ENCODE measurements at regions not wholly inside any gene's neighbourhood (a gene's known extent, or its start where the extent isn't known, plus 50 kb on each side); places are given as distances from the start of the nearest gene placed in this dataset.
"Not testable (repeated sequence)": the region's sequence is repeated elsewhere in the genome, so short reads cannot be mapped to it uniquely, and the experiment has no call there.

DNA sequence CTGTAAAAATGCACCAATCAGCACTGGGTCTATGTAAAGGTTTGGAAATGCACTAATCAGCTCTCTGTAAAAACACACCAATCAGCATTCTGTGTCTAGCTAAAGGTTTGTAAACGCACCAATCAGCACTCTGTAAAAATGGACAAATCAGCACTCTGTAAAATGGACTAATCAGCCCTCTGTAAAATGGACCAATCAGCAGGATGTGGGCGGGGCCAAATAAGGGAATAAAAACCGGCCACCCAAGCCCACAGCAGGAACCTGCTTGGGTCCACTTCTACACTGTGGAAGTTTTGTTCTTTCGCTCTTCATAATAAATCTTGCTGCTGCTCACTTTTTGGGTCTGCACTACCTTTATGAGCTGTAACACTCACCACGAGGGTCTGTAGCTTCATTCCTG, 101.0 kb downstream of the SMC2 start:
- not testable (repeated sequence) for TF ChIP-seq EZH2 (IDR thresholded peaks at IDR 0.05; ENCODE audit: insufficient read depth, poor library complexity, severe bottlenecking); EZH2phosphoT487 (IDR thresholded peaks at IDR 0.05; ENCODE audit: insufficient read depth, low read depth)
